NCI-H69 (cell line): ENCODE measurements at regions not wholly inside any gene's neighbourhood (a gene's known extent, or its start where the extent isn't known, plus 50 kb on each side); places are given as distances from the start of the nearest gene placed in this dataset.

Experiments used
- DNase-seq: peaks from one replicate; lab custom pipeline; 2025; lab: John Stamatoyannopoulos, UW

GRCh38 chr3:55297245-55297644, 189.9 kb downstream of the WNT5A start:
- no peak for DNase-seq

DNA sequence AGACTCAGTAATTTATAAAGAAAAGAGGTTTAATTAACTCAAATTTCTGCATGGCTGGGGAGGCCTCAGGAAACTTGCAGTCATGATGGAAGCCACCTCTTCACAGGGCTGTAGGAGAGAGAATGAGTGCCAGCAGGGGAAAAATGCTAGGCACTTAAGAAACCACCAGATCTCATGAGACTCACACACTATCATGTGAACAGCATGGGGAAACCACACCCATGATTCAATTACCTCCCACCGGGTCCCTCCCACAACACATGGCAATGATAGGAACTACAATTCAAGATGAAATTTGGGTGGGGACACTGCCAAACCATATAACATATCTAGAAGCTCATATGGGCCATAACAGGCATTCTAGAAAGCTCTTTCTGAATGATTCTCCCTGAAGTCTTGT, 190.3 kb downstream of the WNT5A start:
- DNase-seq, result no peak

DNA sequence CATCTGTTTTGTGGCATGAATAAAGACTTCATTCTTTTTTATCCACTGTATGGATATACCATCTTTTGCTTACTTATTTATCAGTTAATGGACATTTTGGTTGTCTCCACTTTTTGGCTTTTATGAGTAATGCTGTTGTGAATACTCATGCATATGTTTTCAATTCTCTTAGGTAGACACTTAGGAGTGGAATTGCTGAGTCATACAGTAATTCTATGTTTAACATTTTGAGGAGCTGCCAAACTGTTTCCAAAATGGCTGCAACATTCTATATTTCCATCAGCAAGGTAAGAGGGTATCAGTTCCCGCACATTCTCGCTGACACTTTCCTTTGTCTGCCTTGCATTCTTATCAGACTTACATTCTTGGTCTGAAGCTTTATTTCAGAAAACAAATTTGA, 191.1 kb downstream of the WNT5A start:
- no peak for DNase-seq

DNA sequence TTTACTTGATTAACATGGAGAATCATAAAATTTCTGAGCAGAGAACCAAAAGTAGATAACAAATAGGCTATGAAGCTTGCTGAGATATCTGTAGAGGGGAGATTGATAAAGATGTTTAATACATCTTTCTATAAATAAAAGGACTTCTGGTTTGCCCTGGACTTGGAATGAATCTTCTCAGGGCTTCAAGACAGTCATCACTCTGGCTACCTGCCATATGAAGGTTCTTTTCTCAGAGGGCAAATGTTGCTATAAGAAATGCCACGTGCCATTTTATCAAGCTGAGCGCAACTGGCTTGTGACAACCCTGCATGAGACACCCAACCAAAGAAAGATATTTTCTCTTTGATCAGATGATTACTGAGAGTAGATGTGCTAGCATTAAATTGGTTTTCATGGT, 192.5 kb downstream of the WNT5A start:
- DNase-seq, result no peak

GRCh38 chr3:55292360-55292759, 194.7 kb downstream of the WNT5A start:
- peak; percentile 50 for DNase-seq

DNA sequence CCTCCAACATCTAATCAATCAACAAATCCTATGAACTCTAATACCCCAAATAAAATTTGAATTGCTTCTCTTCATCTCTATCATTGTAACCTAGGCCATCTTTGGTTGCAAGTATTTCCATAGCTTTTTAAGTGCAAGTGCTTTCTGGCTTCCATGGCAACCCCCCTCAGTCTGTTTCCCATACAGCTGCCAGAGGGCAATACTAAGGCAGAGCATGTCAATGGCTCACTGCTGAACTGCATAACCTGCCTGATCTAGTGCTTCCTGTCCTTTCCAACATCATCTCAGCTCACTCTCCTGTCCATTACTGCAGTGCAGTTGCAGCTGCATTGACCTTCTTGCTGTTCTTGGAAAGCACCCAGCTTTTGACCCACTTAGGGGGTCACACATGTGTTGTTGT, 198.4 kb downstream of the WNT5A start:
- peak; percentile 9 for DNase-seq

DNA sequence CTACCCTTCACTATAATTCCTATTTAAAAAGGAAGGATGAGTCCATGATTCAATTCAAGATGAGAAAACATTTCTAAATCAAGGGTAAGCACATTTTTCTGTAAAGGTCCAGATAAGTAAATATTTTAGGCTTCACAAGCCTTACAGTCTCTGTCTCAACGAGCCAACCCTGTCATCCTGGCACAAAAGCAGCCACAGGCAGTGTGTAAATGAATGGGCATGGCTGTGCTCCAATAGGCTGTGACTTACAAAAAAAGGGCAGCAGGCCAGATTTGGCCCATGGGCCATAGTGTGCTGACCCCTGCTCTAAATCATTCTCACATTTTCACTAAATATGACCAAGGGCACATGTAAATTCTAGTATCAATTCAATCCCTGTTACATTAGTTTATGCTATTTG, 200.4 kb downstream of the WNT5A start:
- DNase-seq, result peak; percentile 19

- DNase-seq, result no peak
Measured at GRCh38 chr3:55285156-55285555, 201.9 kb downstream of the WNT5A start.

DNA sequence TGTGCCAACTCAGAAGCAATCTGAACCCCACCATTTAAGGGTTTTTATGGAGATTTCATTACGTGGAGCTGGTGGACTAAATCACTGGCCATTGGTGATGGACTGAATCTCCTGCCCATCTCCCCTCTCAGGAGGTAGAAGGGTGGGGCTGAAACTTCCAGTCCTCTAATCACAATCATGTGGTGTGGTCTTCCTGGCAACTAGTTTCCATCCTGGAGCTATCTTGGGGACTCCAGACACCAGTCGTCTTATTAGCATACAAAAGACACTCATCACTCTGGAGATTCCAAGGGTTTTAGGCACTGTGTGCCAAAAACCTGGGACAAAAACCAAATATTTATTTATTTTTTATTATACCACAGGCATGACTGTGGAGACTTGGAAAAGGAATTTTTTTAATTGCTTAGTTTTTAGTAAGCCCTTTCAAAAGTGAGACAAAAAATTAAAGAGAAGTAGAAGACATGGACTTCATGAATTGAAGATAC, 203.6 kb downstream of the WNT5A start:
- DNase-seq, result no peak

DNA sequence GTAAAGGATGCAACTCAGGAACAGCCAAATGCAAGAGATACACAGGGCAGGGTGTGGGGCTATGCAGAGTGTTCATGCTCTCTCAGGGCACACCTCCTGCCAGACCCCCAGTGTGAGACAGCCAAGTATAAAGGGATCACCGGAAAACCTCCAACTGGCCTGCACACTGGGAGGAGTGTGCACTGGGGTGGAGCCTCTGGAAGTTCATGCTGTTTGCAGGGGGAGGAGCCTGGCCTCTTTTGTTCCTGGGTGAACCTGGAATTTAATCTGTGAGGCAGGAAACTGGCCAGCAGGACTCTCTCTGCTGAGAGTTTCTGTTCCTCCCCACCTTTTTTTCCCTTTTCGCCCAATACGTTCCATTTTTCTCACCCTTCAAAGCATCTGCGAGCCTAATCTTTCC, 204.1 kb downstream of the WNT5A start:
- DNase-seq, result peak; percentile 77

DNA sequence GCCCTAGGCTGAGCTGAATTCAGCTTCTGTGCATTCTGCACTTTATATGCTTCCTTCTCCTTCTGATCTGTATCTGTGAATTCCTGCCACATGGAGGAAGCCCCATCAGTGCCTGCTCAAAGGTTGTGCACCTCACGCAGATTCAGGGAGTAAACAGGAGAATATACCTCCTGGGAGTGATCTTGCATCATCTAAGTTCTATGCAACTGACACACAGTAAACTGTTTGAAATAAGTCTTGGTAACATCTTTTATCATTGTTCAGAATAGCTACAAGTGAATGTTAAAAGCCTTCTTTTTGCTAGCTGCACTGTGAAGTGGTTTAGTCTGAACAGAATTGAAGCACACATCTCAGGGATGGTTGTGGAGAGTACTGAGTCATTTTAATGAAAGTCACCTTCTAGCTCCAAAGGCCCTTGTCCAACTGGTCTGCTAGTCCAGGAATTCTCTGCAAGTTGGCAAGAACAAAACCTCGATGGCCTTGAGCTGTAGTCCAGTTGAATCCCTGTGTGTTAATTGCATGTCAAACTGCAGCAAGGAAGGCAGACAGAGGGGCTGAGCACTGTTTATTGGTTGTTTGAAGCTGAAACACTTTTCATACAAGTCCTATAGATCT, 215.0 kb downstream of the WNT5A start:
- no peak for DNase-seq

DNA sequence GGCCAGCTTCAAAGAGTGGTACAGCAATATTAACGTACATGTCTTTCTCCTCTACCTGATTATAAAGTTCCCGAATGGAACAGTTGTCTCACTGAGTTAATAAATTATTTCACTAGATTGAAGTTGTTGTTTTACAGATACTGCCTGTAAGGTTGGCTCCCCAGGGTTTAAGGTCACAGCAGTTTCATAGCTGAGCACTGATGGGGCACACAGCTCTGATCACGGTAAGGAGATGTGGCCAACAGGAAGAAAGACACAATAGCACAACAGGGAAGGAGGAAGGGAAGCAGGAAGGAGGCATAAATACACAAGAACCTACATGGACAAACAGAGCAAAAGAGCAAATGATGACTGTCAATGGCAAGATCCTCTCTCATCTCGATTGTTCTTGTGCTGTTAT, 215.6 kb downstream of the WNT5A start:
- DNase-seq, result peak; percentile 38

GRCh38 chr3:55270976-55271375, 216.1 kb downstream of the WNT5A start:
- DNase-seq, result no peak

GRCh38 chr3:55269636-55270035, 217.5 kb downstream of the WNT5A start:
- no peak for DNase-seq

GRCh38 chr3:55269096-55269495, 218.0 kb downstream of the WNT5A start:
- no peak for DNase-seq

- no peak for DNase-seq
Measured at GRCh38 chr3:55267206-55267930, 219.7 kb downstream of the WNT5A start.

DNA sequence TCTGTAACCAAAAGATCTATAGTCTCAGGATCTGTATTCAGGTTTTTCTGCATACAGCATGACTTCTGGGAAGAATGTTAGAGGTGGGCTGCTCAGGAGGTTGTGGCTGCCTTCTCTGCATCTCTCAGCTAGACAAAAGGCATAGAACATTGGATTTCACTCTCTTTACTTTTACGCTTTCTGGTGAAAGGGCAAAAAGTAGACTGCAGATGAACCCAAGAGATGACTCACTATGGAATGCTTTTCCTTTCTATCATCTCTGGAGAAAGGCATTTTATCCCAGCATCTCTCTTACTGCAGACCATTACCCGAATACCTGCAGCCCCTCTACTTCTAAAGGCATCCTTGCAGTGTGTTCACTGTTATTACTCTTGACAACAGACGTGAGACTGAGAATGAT, 222.2 kb downstream of the WNT5A start:
- DNase-seq, result no peak

DNA sequence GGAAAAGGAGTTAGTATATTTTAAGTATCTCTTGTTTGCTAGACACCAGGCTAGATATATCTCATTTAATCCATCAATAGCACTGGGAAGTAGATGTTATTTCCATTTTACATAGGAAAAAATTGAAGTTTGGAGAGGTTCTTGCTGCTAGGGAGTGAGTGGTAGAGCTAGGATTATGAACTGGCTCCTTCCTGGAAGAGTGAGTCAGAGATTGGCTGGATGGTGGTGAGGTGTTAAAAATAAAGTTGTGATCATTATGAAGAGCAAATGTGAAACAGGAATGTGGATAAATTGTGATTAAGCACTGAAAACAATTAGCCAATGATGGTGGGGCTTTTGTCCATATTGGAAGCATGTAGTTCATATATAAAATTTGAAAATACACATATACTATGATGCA, 234.2 kb downstream of the WNT5A start:
- DNase-seq, result no peak

DNA sequence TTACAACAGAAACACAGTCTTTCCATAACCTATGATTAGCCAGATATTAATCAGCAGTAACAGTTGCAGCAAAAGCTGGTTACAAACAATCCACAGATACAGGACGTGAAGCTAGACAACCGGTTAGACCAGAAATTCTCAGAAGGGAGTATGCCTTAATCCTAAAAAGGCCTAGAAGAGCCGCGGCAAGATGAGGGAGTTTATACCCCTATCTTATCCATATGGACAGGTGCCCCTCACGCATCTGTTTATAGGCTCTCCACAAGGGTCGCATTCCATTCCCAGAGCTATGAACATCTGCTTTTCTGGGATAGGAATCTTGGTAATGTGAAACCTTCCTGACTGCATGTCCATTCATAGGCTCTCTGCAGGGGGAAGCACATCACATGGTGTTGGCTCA, 237.9 kb downstream of the WNT5A start:
- peak; percentile 12 for DNase-seq

DNA sequence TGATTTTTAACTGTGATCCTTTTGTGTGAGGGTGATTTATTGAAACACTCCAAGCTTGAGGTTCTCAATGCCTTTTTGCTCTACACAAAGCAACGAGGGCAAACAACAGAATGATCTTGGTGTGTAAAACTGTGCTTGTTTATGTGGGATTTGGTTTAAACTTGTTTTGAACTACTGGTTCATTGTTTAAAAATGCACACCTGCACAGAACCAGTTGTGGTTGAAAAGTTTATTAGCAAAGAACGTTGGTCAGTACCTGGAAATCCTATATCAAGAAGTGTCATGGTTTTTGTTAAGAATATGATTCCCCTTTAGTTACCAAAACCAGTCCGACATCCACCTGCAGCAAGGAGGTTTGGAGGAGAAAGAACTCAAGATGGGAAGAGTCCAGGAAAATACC, 239.4 kb downstream of the WNT5A start:
- no peak for DNase-seq

DNA sequence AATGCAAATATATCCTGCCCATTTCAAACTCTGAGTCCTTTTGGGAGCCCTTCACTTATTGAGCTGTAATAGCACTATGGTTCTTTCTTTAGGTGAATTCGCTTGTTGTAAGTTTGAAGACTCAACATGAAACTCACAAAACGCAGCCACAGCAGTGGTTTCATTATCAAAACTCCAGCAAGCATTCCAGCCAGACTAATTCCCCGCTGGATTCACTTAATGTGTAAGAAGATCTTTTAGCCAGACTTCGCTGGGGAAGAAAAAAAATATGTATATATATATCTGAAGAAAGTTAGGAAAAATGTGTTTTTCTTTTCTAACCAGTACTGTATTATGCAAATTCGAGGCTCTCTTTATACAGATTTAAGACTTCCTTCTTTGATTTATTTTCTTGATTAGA, 241.1 kb downstream of the WNT5A start:
- DNase-seq, result no peak

GRCh38 chr3:55245351-55245750, 241.8 kb downstream of the WNT5A start:
- DNase-seq, result no peak

DNA sequence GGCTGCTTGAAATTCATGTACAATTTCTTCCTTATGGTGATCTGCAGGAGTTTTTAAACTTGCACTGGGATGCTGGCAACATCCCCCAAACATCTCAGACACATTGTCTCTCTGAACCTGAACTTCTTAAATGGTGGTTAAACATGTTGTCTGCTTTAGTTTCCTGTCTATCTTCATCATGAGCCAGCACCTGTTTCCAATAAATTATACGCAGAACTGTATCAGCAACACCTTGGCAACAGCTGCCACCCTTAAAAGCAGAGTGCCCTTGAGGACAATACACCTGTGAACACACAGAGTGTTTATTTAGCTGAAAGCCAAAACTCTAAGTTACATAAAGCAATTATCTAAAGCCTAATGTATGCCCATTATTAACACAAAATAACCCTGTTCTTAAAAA, 242.9 kb downstream of the WNT5A start:
- DNase-seq, result peak; percentile 93

- DNase-seq, result peak; percentile 25
Measured at GRCh38 chr3:55243678-55244077, 243.4 kb downstream of the WNT5A start.
